22Rv1 (cell line): ENCODE measurements at regions not wholly inside any gene's neighbourhood (a gene's known extent, or its start where the extent isn't known, plus 50 kb on each side); places are given as distances from the start of the nearest gene placed in this dataset.

Experiments used
- CTCF ChIP-seq: fragments of 450-650 bp; IDR thresholded peaks from 2 replicates; pipeline ENCODE4 v1.5.1; 2017; ENCODE audit warnings: mild to moderate bottlenecking
- ZFX ChIP-seq: fragments of 450-650 bp; IDR thresholded peaks from 2 replicates; pipeline ENCODE4 v1.6.1; 2017; ENCODE audit warnings: antibody characterized with exemption, borderline replicate concordance

GRCh38 chr11:38448284-38448683 is 1850.2 kb upstream of the RAG2 start:
- TF ChIP-seq CTCF = no peak
- no peak for TF ChIP-seq ZFX
